ENCODE measurements at regions not wholly inside any gene's neighbourhood (a gene's known extent, or its start where the extent isn't known, plus 50 kb on each side); places are given as distances from the start of the nearest gene placed in this dataset.

DNA sequence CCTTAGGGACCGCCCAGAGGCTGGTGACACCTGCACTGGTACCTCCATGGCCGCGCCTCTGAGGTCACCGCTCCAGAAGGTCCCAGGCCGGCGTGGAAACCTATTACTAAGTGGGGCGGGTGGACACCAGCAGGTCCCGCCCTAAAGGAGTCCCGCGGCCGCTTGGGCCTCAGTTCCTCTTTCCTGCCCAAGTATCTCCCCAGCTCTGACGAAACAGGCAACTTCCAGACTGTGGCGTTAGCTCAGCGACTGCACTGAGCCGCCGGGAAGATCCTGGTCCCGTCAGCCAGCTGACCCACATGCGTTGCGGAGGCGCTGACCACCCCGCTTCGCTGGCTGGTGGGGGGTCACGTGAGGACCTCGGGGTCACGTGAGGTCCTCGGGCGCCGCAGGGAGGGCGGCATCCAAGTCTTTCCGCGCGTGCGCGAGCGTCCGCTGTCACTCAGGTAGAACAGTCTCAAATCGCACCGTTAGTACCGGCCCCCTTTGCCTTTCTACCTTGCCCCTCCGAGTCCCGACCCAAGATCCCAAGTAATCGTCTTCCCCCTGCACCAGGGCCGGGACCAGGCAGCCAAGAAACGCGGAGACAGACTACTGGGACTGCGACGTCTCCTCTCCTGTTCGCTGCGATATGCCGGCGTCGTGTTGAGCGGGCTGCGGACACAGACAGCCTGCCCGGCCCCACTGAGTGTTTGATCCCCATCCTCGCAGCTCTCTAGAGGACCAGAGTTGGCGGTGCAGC is 53.7 kb upstream of the KDM4C start:
- Mint-ChIP-seq H3K4me3 (peak overlapping the region; percentile 86), H3K4me1 (ENCODE audit: low read depth) (peaks cover 7% of the 10 kb centered on the region), H3K36me3 (ENCODE audit: low read depth) (no peaks in the 10 kb centered on the region), H3K27ac (peak overlapping the region; percentile 83), H3K27me3 (ENCODE audit: low read depth) (no peaks in the 10 kb centered on the region), H3K9me3 (no peaks in the 10 kb centered on the region)
- CTCF ChIA-PET = no interaction called here
- peak; percentile 75 for DNase-seq
- intact Hi-C loops (cut with micrococcal nuclease) = loop anchor here (1.0 kb wide), 3 partner anchors 12 to 53 kb away; partner anchors contain the start of gene KDM4C

DNA sequence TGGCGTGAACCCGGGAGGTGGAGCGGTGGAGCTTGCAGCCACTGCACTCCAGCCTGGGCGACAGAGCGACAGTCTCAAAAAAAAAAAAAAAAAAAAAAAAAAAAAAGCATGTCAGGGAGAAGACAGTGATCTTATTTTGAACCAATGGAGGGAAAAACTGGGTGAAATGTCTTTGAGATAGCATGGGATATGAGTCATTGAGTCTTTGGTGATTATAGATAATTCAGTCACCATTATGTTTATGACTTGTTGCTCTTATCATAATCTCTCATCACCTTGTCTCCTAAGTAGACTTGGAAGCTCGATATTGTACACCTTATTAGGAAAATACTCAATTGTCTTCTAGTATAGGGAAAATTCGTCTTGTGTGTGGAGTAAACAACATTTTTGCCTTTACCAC is 55.1 kb upstream of the KDM4C start:
- Mint-ChIP-seq H3K9me3 (no peaks in the 10 kb centered on the region), H3K4me3 (peak overlapping the region; percentile 86), H3K4me1 (ENCODE audit: low read depth) (peaks cover 7% of the 10 kb centered on the region), H3K27ac (no peak overlapping the region), H3K27me3 (ENCODE audit: low read depth) (no peaks in the 10 kb centered on the region), H3K36me3 (ENCODE audit: low read depth) (no peaks in the 10 kb centered on the region)
- CTCF ChIA-PET = no interaction called here
- DNase-seq = no peak
- intact Hi-C loops (cut with micrococcal nuclease) = no loop called here

DNA sequence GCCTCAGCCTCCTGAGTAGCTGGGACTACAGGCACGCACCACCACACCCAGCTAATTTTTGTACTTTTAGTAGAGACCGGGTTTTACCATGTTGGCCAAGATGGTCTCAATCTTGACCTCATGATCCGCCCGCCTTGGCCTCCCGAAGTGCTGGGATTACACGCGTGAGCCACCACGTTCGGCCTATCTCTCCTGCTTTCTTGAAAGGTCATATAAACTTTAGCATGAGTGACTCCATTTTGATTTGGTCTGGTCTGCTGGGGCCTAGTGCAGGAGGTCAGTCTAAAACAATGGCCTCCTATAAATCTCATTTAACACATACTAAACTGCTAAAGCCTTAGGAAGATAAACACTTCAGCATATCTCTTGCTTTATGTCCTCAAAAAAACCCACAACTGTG is 50.6 kb upstream of the GLDC start:
- Mint-ChIP-seq H3K9me3 (no peaks in the 10 kb centered on the region), H3K4me1 (ENCODE audit: low read depth) (no peaks in the 10 kb centered on the region), H3K27me3 (ENCODE audit: low read depth) (no peaks in the 10 kb centered on the region), H3K4me3 (no peak overlapping the region), H3K27ac (no peak overlapping the region), H3K36me3 (ENCODE audit: low read depth) (no peaks in the 10 kb centered on the region)
- DNase-seq = no peak
- CTCF ChIA-PET = no interaction called here
- intact Hi-C loops (cut with micrococcal nuclease) = no loop called here

- intact Hi-C loops (cut with micrococcal nuclease) = no loop called here
- Mint-ChIP-seq H3K36me3 (ENCODE audit: low read depth) (no peaks in the 10 kb centered on the region), H3K4me1 (ENCODE audit: low read depth) (no peaks in the 10 kb centered on the region), H3K4me3 (no peak overlapping the region), H3K27me3 (ENCODE audit: low read depth) (no peaks in the 10 kb centered on the region), H3K27ac (no peak overlapping the region), H3K9me3 (no peaks in the 10 kb centered on the region)
- no peak for DNase-seq
- CTCF ChIA-PET = no interaction called here
Observed at GRCh38 chr9:6695121-6695814, 49.7 kb upstream of the GLDC start.

All from activated naive CD4-positive, alpha-beta T cell treated with anti-CD3 and anti-CD28 coated beads for 36 hours (primary cell).